HG02571 (cell line): ENCODE measurements at regions not wholly inside any gene's neighbourhood (a gene's known extent, or its start where the extent isn't known, plus 50 kb on each side); places are given as distances from the start of the nearest gene placed in this dataset.
"Not testable (repeated sequence)": the region's sequence is repeated elsewhere in the genome, so short reads cannot be mapped to it uniquely, and the experiment has no call there.

Source experiments
- ATAC-seq: cut with Tn5 transposase; IDR thresholded peaks from one replicate; pipeline ENCODE4 v1.9.1; 2021; ENCODE audit warnings: mild to moderate bottlenecking, moderate library complexity; ENCODE audit not compliant: unreplicated experiment

DNA sequence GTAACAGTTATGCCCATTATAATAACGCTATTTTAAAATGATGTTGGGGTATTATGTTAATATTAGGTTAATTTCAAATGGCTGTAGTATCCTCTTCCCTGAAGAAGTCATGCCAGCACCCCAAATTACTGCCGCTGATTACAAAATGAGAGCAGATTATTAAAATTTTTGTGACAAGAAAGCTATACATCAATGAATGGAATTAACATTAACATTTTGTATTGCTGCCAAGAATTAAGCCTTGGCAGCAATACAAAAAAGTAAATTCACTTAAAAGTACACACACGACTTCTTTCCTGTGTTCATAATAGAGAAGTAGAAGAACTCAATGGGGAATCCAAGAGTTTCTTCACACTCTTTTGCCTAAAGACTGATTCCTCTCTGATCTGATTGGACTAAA is 482.8 kb downstream of the STIM2 start:
- ATAC-seq = no peak

DNA sequence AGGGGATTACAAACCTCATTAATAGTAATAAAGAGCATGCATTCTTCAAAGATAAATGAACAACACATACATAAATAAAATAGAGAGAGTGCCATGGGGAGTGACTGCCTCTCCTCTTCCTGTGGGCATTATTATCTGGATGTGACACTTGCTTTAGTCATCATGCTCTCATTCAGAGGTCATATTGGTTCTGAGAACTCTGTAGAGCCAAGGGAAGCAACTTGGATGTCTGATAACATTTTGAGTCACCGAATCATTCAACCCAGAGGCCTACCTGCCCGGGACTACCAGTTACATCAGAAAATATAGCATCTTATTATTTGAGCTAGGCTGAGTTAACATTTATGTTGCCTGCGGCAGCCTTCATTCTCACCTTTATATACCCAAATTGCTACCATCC is 489.5 kb downstream of the STIM2 start:
- no peak for ATAC-seq

DNA sequence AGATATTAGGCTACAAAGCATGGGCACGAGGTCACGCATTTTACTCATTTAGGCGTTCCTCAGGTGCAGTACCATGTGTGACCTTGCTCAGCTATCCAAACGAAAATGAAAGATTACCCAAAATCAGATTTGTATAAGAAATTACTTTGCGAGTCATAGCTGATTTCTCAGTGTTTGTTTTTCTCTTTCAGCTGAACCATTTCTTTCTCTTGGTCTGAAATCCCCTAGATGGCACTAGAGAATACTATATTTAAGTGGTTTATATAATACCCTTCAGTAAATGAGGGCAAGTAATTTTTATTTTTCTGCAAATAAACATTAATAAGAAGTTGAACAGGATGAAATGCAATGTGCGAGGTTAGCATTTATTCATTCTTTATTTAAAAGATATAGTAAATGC is 496.6 kb downstream of the STIM2 start:
- no peak for ATAC-seq

DNA sequence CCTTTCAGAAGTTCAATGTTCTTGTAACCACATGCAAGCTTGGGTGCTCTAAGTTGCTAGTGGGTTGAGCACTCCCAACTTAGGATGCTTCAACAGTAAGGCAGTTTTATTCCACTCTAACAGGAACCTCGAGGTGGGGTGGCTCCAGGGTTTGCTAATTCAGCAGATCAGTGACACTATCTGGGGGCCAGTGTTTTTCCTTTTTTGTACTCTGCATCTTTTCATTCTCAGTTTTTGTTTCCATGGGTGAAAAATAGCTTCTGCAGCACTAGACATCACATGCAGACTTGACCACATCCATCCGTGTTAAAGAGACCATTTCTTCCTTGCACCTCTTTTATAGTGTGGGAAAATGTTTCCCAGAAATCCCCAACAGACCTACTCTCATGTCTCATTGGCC is 497.6 kb downstream of the STIM2 start:
- no peak for ATAC-seq

- ATAC-seq = no peak
Observed at GRCh38 chr4:27360131-27360530, 499.5 kb downstream of the STIM2 start.

- no peak for ATAC-seq
Observed at GRCh38 chr4:27360790-27361267, 500.2 kb downstream of the STIM2 start.

DNA sequence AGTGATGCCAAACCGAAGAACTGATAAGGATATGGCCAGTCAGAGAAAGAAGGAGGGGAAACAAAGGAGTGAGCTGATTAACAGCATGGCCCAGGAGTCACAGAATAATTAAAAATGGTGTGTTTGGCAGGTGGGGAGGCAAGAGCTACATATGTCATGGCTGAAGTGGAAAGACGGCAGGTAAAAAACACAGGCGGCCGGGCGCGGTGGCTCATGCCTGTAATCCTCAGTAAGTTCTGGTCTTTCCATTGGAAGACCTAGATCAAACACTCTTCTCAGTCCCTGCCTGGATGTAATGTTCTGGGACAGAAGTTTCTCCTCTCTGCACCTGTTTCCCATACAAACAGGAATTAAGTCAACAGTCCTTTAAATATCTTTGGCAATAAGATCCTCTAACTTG is 503.9 kb downstream of the STIM2 start:
- ATAC-seq = no peak

DNA sequence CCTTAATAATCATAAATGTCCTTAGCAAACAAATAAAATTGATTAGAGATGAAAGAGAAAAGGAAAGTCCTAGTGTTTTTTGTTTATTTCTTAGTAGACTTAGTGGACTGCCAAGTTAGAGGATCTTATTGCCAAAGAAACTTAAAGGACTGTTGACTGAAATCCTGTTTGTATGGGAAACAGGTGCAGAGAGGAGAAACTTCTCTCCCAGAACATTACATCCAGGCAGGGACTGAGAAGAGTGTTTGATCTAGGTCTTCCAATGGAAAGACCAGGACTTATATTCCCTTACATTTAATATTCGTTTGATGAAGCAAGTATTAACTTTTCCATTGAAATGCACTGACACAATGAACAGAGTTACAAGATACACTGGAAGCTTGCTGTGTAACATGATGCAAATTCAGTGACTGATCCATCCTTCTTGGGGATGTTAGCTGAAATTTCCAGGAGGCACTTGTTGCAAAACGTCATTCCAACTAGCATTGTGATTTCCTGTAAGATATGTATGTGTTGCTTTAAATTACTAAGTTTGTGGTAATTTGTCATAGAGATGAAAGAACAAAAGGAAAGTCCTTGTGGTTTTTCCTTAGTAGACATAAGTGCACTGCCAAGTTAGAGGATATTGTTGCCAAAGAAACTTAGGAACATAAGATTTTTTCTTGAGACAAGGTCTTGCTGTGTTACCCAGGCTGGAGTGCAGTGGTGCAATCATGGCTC is 505.6 kb downstream of the STIM2 start:
- ATAC-seq = no peak

- no peak for ATAC-seq
Observed at GRCh38 chr4:27368781-27369180, 508.1 kb downstream of the STIM2 start.

- no peak for ATAC-seq
Observed at GRCh38 chr4:27381815-27382214, 521.2 kb downstream of the STIM2 start.

DNA sequence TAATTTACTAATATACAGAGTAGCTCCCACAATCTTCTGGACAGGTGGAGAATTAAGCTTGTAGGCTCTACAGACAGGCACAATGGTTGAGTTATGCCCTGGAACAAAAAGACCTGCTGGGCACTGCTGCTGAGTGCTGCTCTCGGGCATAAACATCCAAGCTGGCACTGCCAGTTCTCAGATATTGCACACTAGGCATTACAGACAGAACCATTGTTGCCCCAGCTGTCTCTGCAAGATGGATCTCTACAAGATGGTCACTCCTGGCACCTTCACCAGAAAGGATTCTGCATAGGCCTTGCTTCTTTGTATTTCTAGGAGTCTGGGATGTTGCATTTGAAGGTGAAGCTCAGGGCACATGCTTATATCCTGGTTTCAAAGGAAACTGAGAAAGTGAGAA is 527.1 kb downstream of the STIM2 start:
- ATAC-seq = no peak

- ATAC-seq = no peak
Observed at GRCh38 chr4:27397886-27398285, 537.2 kb downstream of the STIM2 start.

DNA sequence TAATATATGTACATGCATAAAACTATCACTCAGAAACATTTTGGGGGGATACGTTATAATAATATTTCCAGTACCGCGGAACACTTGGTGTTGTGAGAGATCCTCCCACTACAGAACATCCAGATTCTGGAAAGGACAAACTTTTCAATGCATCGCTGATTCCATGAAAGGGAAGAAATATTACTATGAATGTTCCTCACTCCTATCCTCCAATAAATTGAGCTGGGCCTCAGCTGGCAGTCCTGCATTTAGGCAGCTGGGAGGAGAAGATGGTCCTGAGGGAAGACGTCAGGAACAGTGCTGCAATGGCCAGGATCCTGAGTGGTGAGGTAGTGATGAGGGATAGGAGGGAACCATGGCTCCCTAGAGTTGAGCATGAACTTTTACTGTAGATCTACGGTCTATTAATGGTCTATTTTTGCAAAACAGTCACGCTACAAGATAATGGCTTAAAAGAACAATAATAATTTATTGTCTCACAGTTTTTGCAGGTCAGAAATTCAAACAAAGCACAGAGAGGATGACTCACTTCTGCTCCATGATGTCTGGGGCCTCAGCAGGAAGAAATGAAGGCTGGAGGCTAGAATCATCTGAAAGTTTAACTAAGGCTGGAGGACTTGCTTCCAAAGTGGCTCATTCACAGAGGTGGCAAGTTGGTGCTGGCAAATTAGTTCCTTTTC is 538.1 kb downstream of the STIM2 start:
- no peak for ATAC-seq

GRCh38 chr4:27407616-27408015 is 547.0 kb downstream of the STIM2 start:
- ATAC-seq = no peak

- ATAC-seq = no peak
Observed at GRCh38 chr4:27412613-27413012, 552.0 kb downstream of the STIM2 start.

GRCh38 chr4:27414887-27415731 is 554.5 kb downstream of the STIM2 start:
- ATAC-seq = no peak

- no peak for ATAC-seq
Observed at GRCh38 chr4:27428661-27429060, 568.0 kb downstream of the STIM2 start.

DNA sequence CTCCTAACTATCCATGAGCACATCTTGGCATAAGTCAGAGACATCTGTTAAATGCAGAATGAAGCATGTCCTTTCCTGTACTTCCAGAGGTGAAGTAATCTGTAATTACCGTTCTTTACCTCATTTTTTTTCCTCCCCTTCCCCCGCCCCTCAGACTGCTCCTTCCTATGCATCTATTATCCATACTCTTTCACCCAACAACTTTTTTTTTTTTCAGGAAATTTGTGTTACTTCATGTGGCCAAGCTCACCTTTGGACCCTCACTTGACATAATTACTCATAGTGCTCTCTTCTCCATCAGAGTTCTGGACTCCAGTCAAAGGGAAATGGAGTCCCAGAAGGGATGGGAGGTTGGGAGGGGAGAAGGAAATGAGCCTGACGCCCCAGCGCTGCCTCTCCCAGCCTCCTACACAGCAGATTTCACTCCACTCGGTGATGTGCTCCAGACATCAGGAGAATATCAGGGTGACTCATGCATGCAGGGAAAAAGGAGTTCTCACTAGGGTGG is 568.8 kb downstream of the STIM2 start:
- ATAC-seq = no peak

- no peak for ATAC-seq
Observed at GRCh38 chr4:27442146-27442545, 581.5 kb downstream of the STIM2 start.

DNA sequence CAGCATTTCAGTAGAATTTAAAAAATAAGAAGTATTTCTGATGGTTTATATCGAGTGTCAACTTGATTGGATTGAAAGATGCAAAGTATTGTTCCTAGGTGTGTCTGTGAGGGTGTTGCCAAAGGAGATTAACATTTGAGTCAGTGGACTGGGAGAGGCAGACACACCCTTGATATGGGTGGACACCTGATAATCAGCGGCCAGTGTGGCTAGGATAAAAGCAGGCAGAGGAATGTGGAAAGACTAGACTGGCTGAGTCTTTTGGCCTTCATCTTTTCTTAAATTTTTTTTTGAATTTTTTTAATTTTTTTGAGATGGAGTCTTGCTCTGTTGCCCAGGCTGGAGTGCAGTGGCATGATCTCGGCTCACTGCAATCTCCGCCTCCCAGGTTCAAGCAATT is 582.0 kb downstream of the STIM2 start:
- not testable (repeated sequence) for ATAC-seq

DNA sequence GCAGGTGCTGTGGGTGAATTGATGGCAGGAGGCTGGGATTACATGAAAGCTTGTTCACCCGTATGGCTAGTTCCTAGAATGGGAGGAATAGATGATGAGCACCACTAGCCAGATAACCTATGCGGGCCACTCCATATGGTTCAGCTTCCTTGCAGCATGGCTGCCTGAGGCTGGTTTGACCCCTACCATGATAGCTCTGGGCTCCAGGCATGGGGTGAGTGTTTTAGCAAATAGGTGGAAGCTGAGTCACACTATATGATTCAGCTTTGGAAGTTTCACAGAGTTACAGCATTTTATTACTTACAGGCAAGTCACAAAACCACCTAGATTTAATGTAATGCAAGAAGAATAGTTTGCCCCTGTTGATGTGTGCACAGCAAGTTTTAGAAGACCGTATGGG is 603.2 kb downstream of the STIM2 start:
- ATAC-seq = no peak
